ENCODE measurements at regions not wholly inside any gene's neighbourhood (a gene's known extent, or its start where the extent isn't known, plus 50 kb on each side); places are given as distances from the start of the nearest gene placed in this dataset.

DNA sequence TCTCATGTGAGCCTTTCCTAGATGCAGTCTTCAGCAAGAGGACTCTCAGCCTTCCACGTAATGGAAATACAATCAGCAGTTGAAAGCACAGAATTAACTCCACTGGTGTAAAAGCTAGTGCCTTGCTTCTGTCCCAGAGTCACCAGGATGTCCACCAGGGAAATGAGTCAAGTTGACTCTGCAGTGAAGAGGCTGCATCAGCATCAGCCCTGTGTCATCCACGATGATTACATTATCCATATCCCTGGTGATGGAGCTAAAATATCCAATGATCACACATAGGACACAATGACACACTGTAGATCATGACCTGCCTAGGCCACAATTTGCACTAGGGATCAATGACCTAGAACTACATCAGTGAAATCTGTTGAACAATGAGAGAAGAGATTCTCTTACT lies 262.4 kb downstream of the ERMARD start:
- Mint-ChIP-seq H3K4me1 (ENCODE audit: unreplicated experiment) (no peaks in the 10 kb centered on the region), H3K36me3 (ENCODE audit: unreplicated experiment) (no peaks in the 10 kb centered on the region), H3K4me3 (ENCODE audit: unreplicated experiment) (no peak overlapping the region), H3K9me3 (ENCODE audit: unreplicated experiment) (no peaks in the 10 kb centered on the region), H3K27ac (ENCODE audit: unreplicated experiment) (no peak overlapping the region), H3K27me3 (ENCODE audit: unreplicated experiment) (peaks cover 4% of the 10 kb centered on the region)
- TF ChIP-seq, protein P1, sequence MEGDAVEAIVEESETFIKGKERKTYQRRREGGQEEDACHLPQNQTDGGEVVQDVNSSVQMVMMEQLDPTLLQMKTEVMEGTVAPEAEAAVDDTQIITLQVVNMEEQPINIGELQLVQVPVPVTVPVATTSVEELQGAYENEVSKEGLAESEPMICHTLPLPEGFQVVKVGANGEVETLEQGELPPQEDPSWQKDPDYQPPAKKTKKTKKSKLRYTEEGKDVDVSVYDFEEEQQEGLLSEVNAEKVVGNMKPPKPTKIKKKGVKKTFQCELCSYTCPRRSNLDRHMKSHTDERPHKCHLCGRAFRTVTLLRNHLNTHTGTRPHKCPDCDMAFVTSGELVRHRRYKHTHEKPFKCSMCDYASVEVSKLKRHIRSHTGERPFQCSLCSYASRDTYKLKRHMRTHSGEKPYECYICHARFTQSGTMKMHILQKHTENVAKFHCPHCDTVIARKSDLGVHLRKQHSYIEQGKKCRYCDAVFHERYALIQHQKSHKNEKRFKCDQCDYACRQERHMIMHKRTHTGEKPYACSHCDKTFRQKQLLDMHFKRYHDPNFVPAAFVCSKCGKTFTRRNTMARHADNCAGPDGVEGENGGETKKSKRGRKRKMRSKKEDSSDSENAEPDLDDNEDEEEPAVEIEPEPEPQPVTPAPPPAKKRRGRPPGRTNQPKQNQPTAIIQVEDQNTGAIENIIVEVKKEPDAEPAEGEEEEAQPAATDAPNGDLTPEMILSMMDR (IDR thresholded peaks at IDR 0.05) = no peak
- no peak for DNase-seq (ENCODE audit: extremely low spot score, unreplicated experiment)

DNA sequence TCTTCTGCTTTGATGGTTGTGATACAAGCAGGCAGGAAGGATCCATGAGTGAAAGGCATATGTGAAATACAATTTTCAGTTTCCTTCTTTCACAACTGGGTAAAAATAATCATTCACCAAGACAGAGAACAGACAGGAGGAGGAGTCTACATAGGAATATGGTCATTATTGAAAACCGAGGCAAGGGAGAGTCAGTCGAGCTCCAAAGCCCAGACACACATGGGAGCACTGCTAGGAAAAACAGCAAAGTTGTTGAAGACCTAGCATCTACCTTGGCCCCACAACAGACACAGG lies 260.6 kb downstream of the ERMARD start:
- Mint-ChIP-seq H3K36me3 (ENCODE audit: unreplicated experiment) (no peaks in the 10 kb centered on the region), H3K4me1 (ENCODE audit: unreplicated experiment) (no peaks in the 10 kb centered on the region), H3K27ac (ENCODE audit: unreplicated experiment) (no peak overlapping the region), H3K4me3 (ENCODE audit: unreplicated experiment) (no peak overlapping the region), H3K9me3 (ENCODE audit: unreplicated experiment) (no peaks in the 10 kb centered on the region), H3K27me3 (ENCODE audit: unreplicated experiment) (peaks cover 4% of the 10 kb centered on the region)
- DNase-seq (ENCODE audit: extremely low spot score, unreplicated experiment) = no peak
- TF ChIP-seq, protein P1 (IDR thresholded peaks at IDR 0.05) = no peak

DNA sequence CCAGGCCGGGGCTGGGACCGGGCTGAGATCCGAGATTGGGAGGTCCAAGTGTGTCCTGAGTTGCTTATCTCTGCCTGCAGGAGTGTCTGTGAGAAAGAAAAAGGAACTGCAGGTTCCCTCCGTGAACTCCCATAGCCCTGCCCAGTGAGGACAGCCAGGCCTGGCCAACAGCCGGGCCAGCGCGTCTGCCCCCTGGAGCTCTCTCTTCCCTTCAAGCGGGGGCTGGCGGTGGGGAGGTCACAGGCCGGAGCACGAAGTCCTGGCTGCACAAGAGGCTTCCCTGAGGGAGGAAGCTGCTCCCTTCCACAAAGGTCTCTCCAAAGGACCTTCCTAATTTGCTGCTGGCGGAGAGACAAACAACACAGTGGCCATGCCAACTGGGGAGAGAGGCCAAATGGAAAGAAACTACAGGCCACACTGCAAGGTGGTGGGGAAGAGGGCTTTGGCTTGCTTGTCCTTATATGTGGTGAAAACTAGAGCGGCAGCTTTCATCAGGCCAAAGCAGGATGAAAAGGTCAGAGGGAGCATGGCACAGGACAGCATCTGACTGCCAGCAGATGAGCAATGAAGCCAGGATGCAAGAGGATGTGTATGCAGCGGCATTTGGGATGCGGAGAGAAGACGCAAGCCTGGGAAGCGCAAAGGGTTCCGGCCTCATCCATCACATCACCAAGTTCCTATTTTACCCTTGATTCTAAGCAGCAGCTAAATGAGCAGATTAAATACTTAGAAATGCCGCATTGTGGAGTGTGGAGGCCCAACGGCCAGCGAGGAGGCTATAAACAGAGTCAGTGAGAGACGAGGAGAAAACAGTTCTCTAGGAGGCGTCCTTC lies 260.0 kb downstream of the ERMARD start:
- H3K9me3 Mint-ChIP-seq (ENCODE audit: unreplicated experiment) = no peaks in the 10 kb centered on the region
- TF ChIP-seq, protein P1 (IDR thresholded peaks at IDR 0.05) = no peak
- H3K4me3 Mint-ChIP-seq (ENCODE audit: unreplicated experiment) = no peak overlapping the region
- H3K27me3 Mint-ChIP-seq (ENCODE audit: unreplicated experiment) = peaks cover 4% of the 10 kb centered on the region
- H3K27ac Mint-ChIP-seq (ENCODE audit: unreplicated experiment) = no peak overlapping the region
- H3K4me1 Mint-ChIP-seq (ENCODE audit: unreplicated experiment) = no peaks in the 10 kb centered on the region
- no peaks in the 10 kb centered on the region for H3K36me3 Mint-ChIP-seq (ENCODE audit: unreplicated experiment)
- DNase-seq (ENCODE audit: extremely low spot score, unreplicated experiment) = no peak

DNA sequence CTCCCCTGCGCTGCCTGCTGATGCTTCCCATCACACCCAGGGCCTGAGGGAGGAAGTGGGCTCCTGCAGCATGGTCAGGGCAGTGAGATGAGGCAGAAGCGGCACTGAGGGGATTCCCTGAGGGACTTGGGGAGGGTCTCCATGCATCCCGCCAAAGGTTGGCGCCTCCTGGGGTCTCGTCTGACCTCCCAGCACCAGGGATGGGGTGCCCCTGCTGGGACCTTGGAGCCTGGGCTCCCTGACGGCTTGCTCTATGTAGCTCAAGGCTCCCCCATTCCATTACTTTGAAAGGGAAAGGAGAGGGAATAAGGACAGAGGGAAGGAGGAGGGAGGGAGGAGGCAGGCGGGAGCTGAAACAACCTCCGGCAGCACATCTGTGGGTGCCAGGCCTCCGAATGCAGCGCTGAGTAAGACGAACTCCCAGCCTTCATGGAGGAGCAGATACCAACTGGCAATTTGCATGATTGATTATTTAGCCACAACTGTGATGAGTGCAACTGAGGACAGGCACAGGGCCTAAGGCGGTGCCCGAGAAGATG lies 259.3 kb downstream of the ERMARD start:
- H3K4me3 Mint-ChIP-seq (ENCODE audit: unreplicated experiment) = no peak overlapping the region
- no peaks in the 10 kb centered on the region for H3K4me1 Mint-ChIP-seq (ENCODE audit: unreplicated experiment)
- DNase-seq (ENCODE audit: extremely low spot score, unreplicated experiment) = peak; percentile 71

DNA sequence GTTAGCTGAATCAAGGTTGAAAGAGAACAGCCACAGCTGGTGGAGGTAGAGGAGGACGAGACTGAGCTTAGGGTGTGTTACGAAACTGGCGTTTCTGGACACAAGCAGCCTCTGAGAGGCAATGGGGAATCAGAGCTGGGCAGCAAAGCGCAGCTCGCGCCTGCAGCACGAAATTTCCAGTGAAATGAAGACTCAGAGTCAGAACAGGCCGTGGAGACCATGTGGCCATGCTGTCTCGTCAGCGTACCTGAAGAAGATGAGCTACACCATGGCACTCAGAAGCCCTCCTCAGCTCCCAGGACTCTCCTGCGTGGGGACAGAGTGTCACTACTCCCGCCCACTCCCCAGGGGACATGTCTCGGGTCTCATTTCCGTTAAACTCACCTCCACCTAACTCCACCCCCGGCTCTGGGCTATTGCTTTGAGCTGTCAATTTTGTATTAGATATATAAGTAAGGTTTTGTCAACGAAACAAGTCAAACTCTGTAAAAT lies 256.9 kb downstream of the ERMARD start:
- TF ChIP-seq, protein P1 (IDR thresholded peaks at IDR 0.05) = no peak
- peak; percentile 80 for DNase-seq (ENCODE audit: extremely low spot score, unreplicated experiment)
- no peak overlapping the region for H3K27ac Mint-ChIP-seq (ENCODE audit: unreplicated experiment)
- H3K9me3 Mint-ChIP-seq (ENCODE audit: unreplicated experiment) = peaks cover 12% of the 10 kb centered on the region
- no peaks in the 10 kb centered on the region for H3K27me3 Mint-ChIP-seq (ENCODE audit: unreplicated experiment)
- no peak overlapping the region for H3K4me3 Mint-ChIP-seq (ENCODE audit: unreplicated experiment)
- H3K4me1 Mint-ChIP-seq (ENCODE audit: unreplicated experiment) = no peaks in the 10 kb centered on the region
- H3K36me3 Mint-ChIP-seq (ENCODE audit: unreplicated experiment) = no peaks in the 10 kb centered on the region

More for the DNA sequence above, 259.3 kb downstream of the ERMARD start:
- no peaks in the 10 kb centered on the region for H3K36me3 Mint-ChIP-seq (ENCODE audit: unreplicated experiment)
- H3K27me3 Mint-ChIP-seq (ENCODE audit: unreplicated experiment) = peaks cover 4% of the 10 kb centered on the region
- H3K27ac Mint-ChIP-seq (ENCODE audit: unreplicated experiment) = no peak overlapping the region
- peaks cover under 1% of the 10 kb centered on the region for H3K9me3 Mint-ChIP-seq (ENCODE audit: unreplicated experiment)
- TF ChIP-seq, protein P1 (IDR thresholded peaks at IDR 0.05) = no peak

Data from osteocyte (in vitro differentiated cells).